H9 (cell line): ENCODE measurements at regions not wholly inside any gene's neighbourhood (a gene's known extent, or its start where the extent isn't known, plus 50 kb on each side); places are given as distances from the start of the nearest gene placed in this dataset.

Experiments
- DNase-seq: peaks from one replicate; pipeline ENCODE4 v3.0.0-alpha.2; 2017
- H2AFZ ChIP-seq: one replicate; pipeline ENCODE4 v1.6.1; 2013; ENCODE audit warnings: mild to moderate bottlenecking, low read length, control low read depth, moderate library complexity
- H2AK5ac ChIP-seq: 2 replicates; pipeline ENCODE4 v1.6.1; 2013; ENCODE audit warnings: low read length, control low read depth, mixed read lengths; ENCODE audit not compliant: insufficient read length
- H2BK120ac ChIP-seq: one replicate; pipeline ENCODE4 v1.6.1; 2013; ENCODE audit warnings: low read depth, mild to moderate bottlenecking, low read length, control low read depth, inconsistent platforms; ENCODE audit not compliant: poor library complexity, severe bottlenecking
- H2BK12ac ChIP-seq: 2 replicates; pipeline ENCODE4 v1.6.1; 2013; ENCODE audit warnings: low read length, control low read depth, mixed read lengths, low read depth; ENCODE audit not compliant: insufficient read length
- H2BK15ac ChIP-seq: 2 replicates; pipeline ENCODE4 v1.6.1; 2013; ENCODE audit warnings: low read depth, low read length, control low read depth
- H2BK20ac ChIP-seq: one replicate; pipeline ENCODE4 v1.6.1; 2013; ENCODE audit warnings: low read depth, mild to moderate bottlenecking, low read length, control low read depth, inconsistent platforms; ENCODE audit not compliant: poor library complexity, severe bottlenecking
- H2BK5ac ChIP-seq: 2 replicates; pipeline ENCODE4 v1.6.1; 2013; ENCODE audit warnings: low read length, control low read depth, mixed read lengths; ENCODE audit not compliant: insufficient read length
- H3K14ac ChIP-seq: 2 replicates; pipeline ENCODE4 v1.6.1; 2013; ENCODE audit warnings: low read length, control low read depth; ENCODE audit not compliant: insufficient read depth
- H3K18ac ChIP-seq: 2 replicates; pipeline ENCODE4 v1.6.1; 2013; ENCODE audit warnings: low read depth, mild to moderate bottlenecking, mixed read lengths, low read length, control low read depth; ENCODE audit not compliant: insufficient read length
- H3K23ac ChIP-seq: 2 replicates; pipeline ENCODE4 v1.6.1; 2013; ENCODE audit warnings: low read length, control low read depth, mixed read lengths, low read depth; ENCODE audit not compliant: insufficient read length
- H3K23me2 ChIP-seq: 2 replicates; pipeline ENCODE4 v1.6.1; 2013; ENCODE audit warnings: low read depth, mild to moderate bottlenecking, mixed read lengths, low read length, control low read depth; ENCODE audit not compliant: insufficient read length, poor library complexity, severe bottlenecking
- H3K27ac ChIP-seq: 2 replicates; pipeline ENCODE4 v1.5.1; 2013; ENCODE audit warnings: low read length, control low read depth, mixed read lengths, low read depth; ENCODE audit not compliant: insufficient read length
- H3K27me3 ChIP-seq: 2 replicates; pipeline ENCODE4 v1.6.1; 2013; ENCODE audit warnings: low read length, control low read depth, inconsistent platforms; ENCODE audit not compliant: insufficient read depth
- H3K4ac ChIP-seq: 2 replicates; pipeline ENCODE4 v1.6.1; 2013; ENCODE audit warnings: low read depth, mild to moderate bottlenecking, control low read depth, inconsistent platforms, low read length, moderate library complexity
- H3K4me1 ChIP-seq: 2 replicates; pipeline ENCODE4 v1.6.1; 2013; ENCODE audit warnings: low read length, control low read depth, inconsistent platforms; ENCODE audit not compliant: insufficient read depth
- H3K4me2 ChIP-seq: 2 replicates; pipeline ENCODE4 v1.6.1; 2013; ENCODE audit warnings: low read length, control low read depth, mixed read lengths; ENCODE audit not compliant: insufficient read length, insufficient read depth
- H3K56ac ChIP-seq: 2 replicates; pipeline ENCODE4 v1.6.1; 2013; ENCODE audit warnings: low read depth, mild to moderate bottlenecking, mixed read lengths, low read length, control low read depth; ENCODE audit not compliant: insufficient read length
- H3K79me1 ChIP-seq: 2 replicates; pipeline ENCODE4 v1.6.1; 2013; ENCODE audit warnings: low read depth, mild to moderate bottlenecking, moderate library complexity, low read length, control low read depth, inconsistent platforms; ENCODE audit not compliant: insufficient read depth, poor library complexity, severe bottlenecking
- H3K79me2 ChIP-seq: 2 replicates; pipeline ENCODE4 v1.6.1; 2013; ENCODE audit warnings: low read length, control low read depth, inconsistent platforms; ENCODE audit not compliant: insufficient read depth
- H3K9ac ChIP-seq: 2 replicates; pipeline ENCODE4 v1.6.1; 2013; ENCODE audit warnings: low read length, control low read depth, mixed read lengths; ENCODE audit not compliant: insufficient read length; ENCODE audit errors: extremely low read depth
- H3K9me3 ChIP-seq: one replicate; pipeline ENCODE4 v1.6.1; 2013; ENCODE audit warnings: low read depth, low read length, inconsistent platforms; ENCODE audit not compliant: control insufficient read depth
- H3T11ph ChIP-seq: one replicate; pipeline ENCODE4 v1.6.1; 2013; ENCODE audit warnings: mild to moderate bottlenecking, low read length, control low read depth, inconsistent platforms
- H4K20me1 ChIP-seq: one replicate; pipeline ENCODE4 v1.6.1; 2013; ENCODE audit not compliant: control insufficient read depth, insufficient read length, insufficient read depth
- H4K5ac ChIP-seq: 2 replicates; pipeline ENCODE4 v1.6.1; 2013; ENCODE audit warnings: low read depth, mild to moderate bottlenecking, mixed read lengths, low read length, control low read depth; ENCODE audit not compliant: insufficient read length
- H4K8ac ChIP-seq: replicated peaks from 2 replicates; pipeline ENCODE4 v1.6.1; 2013; ENCODE audit warnings: low read length, control low read depth, mixed read lengths, low read depth; ENCODE audit not compliant: insufficient read length
- H4K91ac ChIP-seq: 2 replicates; pipeline ENCODE4 v1.6.1; 2013; ENCODE audit warnings: low read depth, mild to moderate bottlenecking, moderate library complexity, mixed read lengths, low read length, control low read depth; ENCODE audit not compliant: insufficient read length
- H3K27ac Mint-ChIP-seq, 3 experiments: 2 replicates in 2 of 3; 3 replicates in 1 of 3; pipeline ENCODE4 v1.8.0; 2020 to 2021; ENCODE audit warnings: mixed read lengths in 3 of 3, mild to moderate bottlenecking in 1 of 3, moderate library complexity in 1 of 3
- H3K27me3 Mint-ChIP-seq: 2 replicates; pipeline ENCODE4 v1.8.0; 2021; ENCODE audit warnings: low read depth, mild to moderate bottlenecking, moderate library complexity, mixed read lengths
- H3K36me3 Mint-ChIP-seq, 3 experiments: 2 replicates in 2 of 3; 3 replicates in 1 of 3; pipeline ENCODE4 v1.8.0; 2020 to 2021; ENCODE audit warnings: low read depth in 3 of 3, mixed read lengths in 3 of 3; ENCODE audit not compliant: insufficient read depth in 1 of 3
- H3K4me1 Mint-ChIP-seq, 2 experiments: 2 replicates each; pipeline ENCODE4 v1.8.0; 2020; ENCODE audit warnings: mixed read lengths in 2 of 2
- H3K4me3 Mint-ChIP-seq, 2 experiments: 2 replicates in 1 of 2; 3 replicates in 1 of 2; pipeline ENCODE4 v1.8.0; 2020 to 2021; ENCODE audit warnings: mild to moderate bottlenecking in 2 of 2, mixed read lengths in 2 of 2, moderate library complexity in 1 of 2
- H3K9me3 Mint-ChIP-seq, 2 experiments: 2 replicates in 1 of 2; 3 replicates in 1 of 2; pipeline ENCODE4 v1.8.0; 2020; ENCODE audit warnings: mild to moderate bottlenecking in 2 of 2, mixed read lengths in 2 of 2, moderate library complexity in 1 of 2
- WGBS: extraction: QIAGEN DNeasy Blood & Tissue Kit; methylation state at CpG from one replicate; pipeline ENCODE4 v1.1.7; 2013; ENCODE audit warnings: missing lambda C conversion rate, low lambda C conversion rate, mixed read lengths; ENCODE audit not compliant: insufficient read length; ENCODE audit errors: extremely low coverage; 5-methylcytosine and 5-hydroxymethylcytosine counted together
- TF ChIP-seq, protein P1 (sequence below): fragments of 200-600 bp; sonication (generic); conservative IDR thresholded peaks from 3 replicates; pipeline ENCODE4 v1.8.0; 2021; ENCODE audit warnings: antibody characterized with exemption, mild to moderate bottlenecking

DNA sequence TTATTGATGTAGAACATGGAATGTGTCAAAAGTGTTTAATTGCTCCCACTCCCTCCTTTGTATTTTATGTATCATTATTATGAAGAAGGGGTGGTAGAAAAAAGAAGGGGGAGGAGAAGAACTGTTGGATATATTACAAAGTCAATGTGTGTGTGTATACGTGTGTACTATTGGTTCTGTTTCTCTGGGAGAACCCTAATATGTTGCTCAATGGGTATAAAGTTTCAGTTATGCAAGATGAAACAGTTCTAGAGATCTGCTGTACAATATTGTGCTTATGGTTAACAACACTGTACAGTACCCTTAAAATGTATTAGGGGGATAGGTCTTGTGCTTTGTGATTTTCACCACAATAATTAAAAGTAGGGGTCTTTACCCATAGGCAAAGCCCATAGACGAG, 58.1 kb upstream of the ZC3H15 start:
- H2BK15ac ChIP-seq: no peak overlapping the region
- no peaks in the 10 kb centered on the region for H3K27me3 Mint-ChIP-seq
- no peak overlapping the region for H3K27ac Mint-ChIP-seq
- H3K79me2 ChIP-seq: no peaks in the 10 kb centered on the region
- H3K9me3 Mint-ChIP-seq: no peaks in the 10 kb centered on the region
- H3K9ac ChIP-seq: no peak overlapping the region
- TF ChIP-seq, protein P1, sequence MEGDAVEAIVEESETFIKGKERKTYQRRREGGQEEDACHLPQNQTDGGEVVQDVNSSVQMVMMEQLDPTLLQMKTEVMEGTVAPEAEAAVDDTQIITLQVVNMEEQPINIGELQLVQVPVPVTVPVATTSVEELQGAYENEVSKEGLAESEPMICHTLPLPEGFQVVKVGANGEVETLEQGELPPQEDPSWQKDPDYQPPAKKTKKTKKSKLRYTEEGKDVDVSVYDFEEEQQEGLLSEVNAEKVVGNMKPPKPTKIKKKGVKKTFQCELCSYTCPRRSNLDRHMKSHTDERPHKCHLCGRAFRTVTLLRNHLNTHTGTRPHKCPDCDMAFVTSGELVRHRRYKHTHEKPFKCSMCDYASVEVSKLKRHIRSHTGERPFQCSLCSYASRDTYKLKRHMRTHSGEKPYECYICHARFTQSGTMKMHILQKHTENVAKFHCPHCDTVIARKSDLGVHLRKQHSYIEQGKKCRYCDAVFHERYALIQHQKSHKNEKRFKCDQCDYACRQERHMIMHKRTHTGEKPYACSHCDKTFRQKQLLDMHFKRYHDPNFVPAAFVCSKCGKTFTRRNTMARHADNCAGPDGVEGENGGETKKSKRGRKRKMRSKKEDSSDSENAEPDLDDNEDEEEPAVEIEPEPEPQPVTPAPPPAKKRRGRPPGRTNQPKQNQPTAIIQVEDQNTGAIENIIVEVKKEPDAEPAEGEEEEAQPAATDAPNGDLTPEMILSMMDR: no peak
- H4K5ac ChIP-seq: no peak overlapping the region
- H3K4me3 Mint-ChIP-seq: no peak overlapping the region
- no peak overlapping the region for H3K14ac ChIP-seq
- DNase-seq: no peak
- H3K23me2 ChIP-seq: no peaks in the 10 kb centered on the region
- no CpG with 5 or more reads among the region's 2 CpGs for WGBS
- no peaks in the 10 kb centered on the region for H3K27me3 ChIP-seq
- H3K4me1 Mint-ChIP-seq: peaks cover 5 to 9% of the 10 kb centered on the region in 2 experiments
- no peak overlapping the region for H2AFZ ChIP-seq
- no peak overlapping the region for H3K23ac ChIP-seq
- H3K27ac ChIP-seq: no peak overlapping the region
- H4K20me1 ChIP-seq: no peaks in the 10 kb centered on the region
- no peaks in the 10 kb centered on the region for H3K9me3 ChIP-seq
- H3K56ac ChIP-seq: no peak overlapping the region
- H4K91ac ChIP-seq: no peak overlapping the region
- H3K79me1 ChIP-seq: no peaks in the 10 kb centered on the region
- no peak overlapping the region for H3K18ac ChIP-seq
- H3K4me2 ChIP-seq: no peak overlapping the region
- no peak overlapping the region for H2BK120ac ChIP-seq
- H3K4ac ChIP-seq: no peak overlapping the region
- H3T11ph ChIP-seq: no peak overlapping the region
- H4K8ac ChIP-seq: no peak overlapping the region
- no peaks in the 10 kb centered on the region for H3K4me1 ChIP-seq
- no peak overlapping the region for H2BK20ac ChIP-seq
- no peaks in the 10 kb centered on the region; a peak in 1 of 7 replicates for H3K36me3 Mint-ChIP-seq
- H2AK5ac ChIP-seq: no peak overlapping the region
- H2BK5ac ChIP-seq: no peak overlapping the region
- H2BK12ac ChIP-seq: no peak overlapping the region
